ENCODE measurements at regions not wholly inside any gene's neighbourhood (a gene's known extent, or its start where the extent isn't known, plus 50 kb on each side); places are given as distances from the start of the nearest gene placed in this dataset.

DNA sequence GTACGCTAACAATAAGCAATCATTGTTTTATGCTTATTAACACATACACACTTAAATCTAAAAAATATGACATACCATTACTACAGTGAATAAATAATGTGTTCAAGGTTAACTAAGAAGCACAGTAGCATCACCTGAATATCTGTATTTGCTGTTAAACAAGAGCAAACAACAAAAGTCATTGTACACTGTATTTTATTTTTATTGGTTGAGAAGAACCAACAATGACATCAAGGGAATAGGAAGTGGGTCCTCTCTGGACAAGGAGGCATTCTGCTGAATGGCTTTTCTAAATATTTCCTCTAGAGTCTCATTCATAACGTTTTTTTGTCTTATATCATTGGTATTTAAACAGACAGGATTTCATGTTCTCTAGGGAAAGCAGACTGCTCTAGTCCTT is 460.4 kb downstream of the CDH9 start:
- WGBS, 2 experiments (ENCODE audit: insufficient coverage in 1 of 2, insufficient read length in 1 of 2): 69% methylated on average over 2 of the region's 2 CpGs; no CpG with 5 or more reads in 1 of the 2 experiments
- no peak overlapping the region for H3K9ac ChIP-seq (ENCODE audit: extremely low read depth, low read length, poor library complexity, severe bottlenecking)
- Mint-ChIP-seq H3K9me3 (no peaks in the 10 kb centered on the region), H3K36me3 (ENCODE audit: low read depth) (no peaks in the 10 kb centered on the region), H3K4me1 (no peaks in the 10 kb centered on the region), H3K27ac (no peak overlapping the region), H3K27me3 (ENCODE audit: insufficient read depth) (no peaks in the 10 kb centered on the region), H3K4me3 (no peak overlapping the region)
- H3K27me3 ChIP-seq (ENCODE audit: control insufficient read depth, insufficient read depth, low read length, poor library complexity, severe bottlenecking): no peaks in the 10 kb centered on the region
- DNase-seq: no peak
- no peak for TF ChIP-seq CTCF (conservative IDR thresholded peaks at IDR 0.05)
- no peaks in the 10 kb centered on the region for H3K36me3 ChIP-seq (ENCODE audit: control insufficient read depth, insufficient read depth, low read length)
- H3K9me3 ChIP-seq (ENCODE audit: control insufficient read depth, low read length): no peaks in the 10 kb centered on the region
- no peak overlapping the region for H3K4me3 ChIP-seq (ENCODE audit: low read length)
- no peaks in the 10 kb centered on the region for H3K4me1 ChIP-seq (ENCODE audit: control insufficient read depth, insufficient read depth, low read length)
- no peak overlapping the region for H3K27ac ChIP-seq (ENCODE audit: low read depth, low read length)

DNA sequence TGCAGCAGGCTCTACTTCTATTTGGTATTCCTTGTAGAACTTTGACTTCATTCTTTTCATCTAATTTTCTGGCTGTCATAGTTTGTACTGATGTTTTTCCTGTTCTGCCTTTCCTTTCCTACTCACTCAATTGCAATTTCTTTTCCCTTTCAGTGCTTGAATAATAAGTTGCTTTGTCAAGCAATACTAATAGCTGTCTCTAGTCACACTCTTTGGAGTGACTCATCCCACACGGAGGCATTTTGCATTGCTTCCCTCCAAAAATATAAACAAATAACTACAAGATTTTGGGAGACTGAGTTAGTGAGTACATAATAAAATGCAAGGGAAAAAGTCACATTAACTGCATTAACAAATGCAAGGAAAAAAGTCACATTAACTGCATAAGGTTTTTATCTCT is 465.9 kb downstream of the CDH9 start:
- peaks cover under 1% of the 10 kb centered on the region for H3K9me3 ChIP-seq (ENCODE audit: control insufficient read depth, low read length)
- H3K36me3 Mint-ChIP-seq (ENCODE audit: low read depth): no peaks in the 10 kb centered on the region
- no peak overlapping the region for H3K4me3 ChIP-seq (ENCODE audit: low read length)
- DNase-seq: no peak
- H3K27me3 ChIP-seq (ENCODE audit: control insufficient read depth, insufficient read depth, low read length, poor library complexity, severe bottlenecking): no peaks in the 10 kb centered on the region
- H3K36me3 ChIP-seq (ENCODE audit: control insufficient read depth, insufficient read depth, low read length): no peaks in the 10 kb centered on the region
- H3K9ac ChIP-seq (ENCODE audit: extremely low read depth, low read length, poor library complexity, severe bottlenecking): no peak overlapping the region
- H3K27ac Mint-ChIP-seq: no peak overlapping the region
- H3K27ac ChIP-seq (ENCODE audit: low read depth, low read length): no peak overlapping the region
- WGBS, 2 experiments (ENCODE audit: insufficient coverage in 1 of 2, insufficient read length in 1 of 2): 75% methylated on average over 1 of the region's 1 CpG; no CpG with 5 or more reads in 1 of the 2 experiments
- no peak overlapping the region for H3K4me3 Mint-ChIP-seq
- H3K4me1 Mint-ChIP-seq: no peaks in the 10 kb centered on the region
- H3K9me3 Mint-ChIP-seq: no peaks in the 10 kb centered on the region
- no peak for TF ChIP-seq CTCF (conservative IDR thresholded peaks at IDR 0.05)
- H3K27me3 Mint-ChIP-seq (ENCODE audit: insufficient read depth): no peaks in the 10 kb centered on the region
- no peaks in the 10 kb centered on the region for H3K4me1 ChIP-seq (ENCODE audit: control insufficient read depth, insufficient read depth, low read length)

GRCh38 chr5:26569929-26570258 is 468.5 kb downstream of the CDH9 start:
- Mint-ChIP-seq H3K4me3 (no peak overlapping the region), H3K36me3 (ENCODE audit: low read depth) (no peaks in the 10 kb centered on the region), H3K9me3 (no peaks in the 10 kb centered on the region), H3K27ac (no peak overlapping the region), H3K27me3 (ENCODE audit: insufficient read depth) (no peaks in the 10 kb centered on the region), H3K4me1 (no peaks in the 10 kb centered on the region)
- Histone ChIP-seq H3K9me3 (ENCODE audit: control insufficient read depth, low read length) (peaks cover 13% of the 10 kb centered on the region), H3K9ac (ENCODE audit: extremely low read depth, low read length, poor library complexity, severe bottlenecking) (no peak overlapping the region), H3K36me3 (ENCODE audit: control insufficient read depth, insufficient read depth, low read length) (no peaks in the 10 kb centered on the region), H3K27me3 (ENCODE audit: control insufficient read depth, insufficient read depth, low read length, poor library complexity, severe bottlenecking) (no peaks in the 10 kb centered on the region), H3K4me3 (ENCODE audit: low read length) (no peak overlapping the region), H3K27ac (ENCODE audit: low read depth, low read length) (no peak overlapping the region), H3K4me1 (ENCODE audit: control insufficient read depth, insufficient read depth, low read length) (no peaks in the 10 kb centered on the region)
- no peak for TF ChIP-seq CTCF (conservative IDR thresholded peaks at IDR 0.05)
- DNase-seq: no peak
- 94 to 97% methylated on average over 14 of the region's 14 CpGs for WGBS, 2 experiments (ENCODE audit: insufficient coverage in 1 of 2, insufficient read length in 1 of 2)

Data from endodermal cell (in vitro differentiated cells).